ENCODE measurements at regions not wholly inside any gene's neighbourhood (a gene's known extent, or its start where the extent isn't known, plus 50 kb on each side); places are given as distances from the start of the nearest gene placed in this dataset.

DNA sequence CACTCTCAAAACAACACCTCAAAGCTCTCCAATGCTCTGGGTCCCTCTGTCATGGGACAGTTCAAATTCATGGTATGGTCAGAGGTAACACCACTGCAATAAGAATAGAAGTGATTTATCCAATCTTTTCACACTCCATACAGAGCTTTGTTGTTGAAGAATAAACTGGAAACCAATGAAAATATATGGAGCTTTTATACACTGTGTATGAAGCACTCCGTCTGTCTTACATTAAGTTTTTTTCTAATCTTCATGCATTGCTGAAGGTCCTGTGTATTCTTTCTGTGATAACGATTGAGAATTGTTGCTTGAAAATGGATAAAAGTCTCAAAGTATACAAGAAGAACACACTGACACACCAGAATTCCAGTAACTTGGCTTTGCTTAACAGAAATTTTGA lies 603.7 kb upstream of the LUZP2 start:
- H3K27ac Mint-ChIP-seq, result no peak overlapping the region
- peaks cover 7% of the 10 kb centered on the region for H3K9me3 Mint-ChIP-seq
- no peak for DNase-seq (ENCODE audit: low spot score in 2 of 2, unreplicated experiment in 2 of 2)
- H3K4me3 Mint-ChIP-seq, result no peak overlapping the region
- peaks cover 6% of the 10 kb centered on the region for H3K4me1 Mint-ChIP-seq
- no peaks in the 10 kb centered on the region for H3K27me3 Mint-ChIP-seq (ENCODE audit: low read depth)
- H3K36me3 Mint-ChIP-seq, result no peaks in the 10 kb centered on the region
- TF ChIP-seq, protein P1, sequence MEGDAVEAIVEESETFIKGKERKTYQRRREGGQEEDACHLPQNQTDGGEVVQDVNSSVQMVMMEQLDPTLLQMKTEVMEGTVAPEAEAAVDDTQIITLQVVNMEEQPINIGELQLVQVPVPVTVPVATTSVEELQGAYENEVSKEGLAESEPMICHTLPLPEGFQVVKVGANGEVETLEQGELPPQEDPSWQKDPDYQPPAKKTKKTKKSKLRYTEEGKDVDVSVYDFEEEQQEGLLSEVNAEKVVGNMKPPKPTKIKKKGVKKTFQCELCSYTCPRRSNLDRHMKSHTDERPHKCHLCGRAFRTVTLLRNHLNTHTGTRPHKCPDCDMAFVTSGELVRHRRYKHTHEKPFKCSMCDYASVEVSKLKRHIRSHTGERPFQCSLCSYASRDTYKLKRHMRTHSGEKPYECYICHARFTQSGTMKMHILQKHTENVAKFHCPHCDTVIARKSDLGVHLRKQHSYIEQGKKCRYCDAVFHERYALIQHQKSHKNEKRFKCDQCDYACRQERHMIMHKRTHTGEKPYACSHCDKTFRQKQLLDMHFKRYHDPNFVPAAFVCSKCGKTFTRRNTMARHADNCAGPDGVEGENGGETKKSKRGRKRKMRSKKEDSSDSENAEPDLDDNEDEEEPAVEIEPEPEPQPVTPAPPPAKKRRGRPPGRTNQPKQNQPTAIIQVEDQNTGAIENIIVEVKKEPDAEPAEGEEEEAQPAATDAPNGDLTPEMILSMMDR (IDR thresholded peaks at IDR 0.05; ENCODE audit: unreplicated experiment), result no peak

DNA sequence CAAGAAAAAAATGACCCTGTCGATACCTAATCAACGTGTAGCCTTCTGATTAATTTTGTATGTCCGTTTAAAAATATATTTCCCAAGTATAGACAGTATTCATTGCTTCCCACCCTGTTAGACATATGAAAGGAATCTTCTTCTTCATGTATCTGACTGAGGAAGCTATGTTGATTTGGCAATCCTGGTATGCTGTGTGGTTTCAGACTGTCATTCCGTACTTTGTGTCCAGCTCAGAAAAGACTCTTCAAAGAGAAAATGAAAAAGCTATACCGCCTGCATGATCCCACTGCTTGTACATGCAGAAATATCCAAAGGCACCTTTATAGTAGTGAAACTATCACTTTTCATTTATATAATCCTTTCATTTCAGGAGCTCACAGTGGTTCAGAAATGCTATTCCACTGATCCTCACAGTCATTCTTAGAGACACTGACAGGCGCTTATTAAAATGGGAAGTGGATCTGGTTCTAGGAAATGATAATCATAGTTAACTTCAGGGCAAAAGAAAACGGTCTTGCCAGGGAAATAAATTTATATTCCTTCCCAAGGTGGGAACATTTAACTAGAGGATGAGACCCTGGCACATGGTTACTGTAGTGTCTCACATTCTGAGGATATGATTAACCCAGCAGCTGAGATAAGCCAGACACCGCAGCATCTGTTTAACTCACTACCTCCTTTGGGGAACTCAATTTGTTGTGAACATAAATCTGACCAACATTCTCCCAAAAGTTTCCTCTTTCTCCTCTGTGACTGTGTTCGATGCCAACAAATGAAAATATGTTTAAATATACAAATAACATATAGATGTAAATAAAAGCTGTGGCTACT lies 599.2 kb upstream of the LUZP2 start:
- Mint-ChIP-seq H3K9me3 (peaks cover 12% of the 10 kb centered on the region), H3K4me3 (no peak overlapping the region), H3K36me3 (no peaks in the 10 kb centered on the region), H3K27me3 (ENCODE audit: low read depth) (no peaks in the 10 kb centered on the region), H3K4me1 (peaks cover 6% of the 10 kb centered on the region), H3K27ac (no peak overlapping the region)
- DNase-seq (ENCODE audit: low spot score in 2 of 2, unreplicated experiment in 2 of 2), result no peak
- TF ChIP-seq, protein P1 (IDR thresholded peaks at IDR 0.05; ENCODE audit: unreplicated experiment), result no peak

DNA sequence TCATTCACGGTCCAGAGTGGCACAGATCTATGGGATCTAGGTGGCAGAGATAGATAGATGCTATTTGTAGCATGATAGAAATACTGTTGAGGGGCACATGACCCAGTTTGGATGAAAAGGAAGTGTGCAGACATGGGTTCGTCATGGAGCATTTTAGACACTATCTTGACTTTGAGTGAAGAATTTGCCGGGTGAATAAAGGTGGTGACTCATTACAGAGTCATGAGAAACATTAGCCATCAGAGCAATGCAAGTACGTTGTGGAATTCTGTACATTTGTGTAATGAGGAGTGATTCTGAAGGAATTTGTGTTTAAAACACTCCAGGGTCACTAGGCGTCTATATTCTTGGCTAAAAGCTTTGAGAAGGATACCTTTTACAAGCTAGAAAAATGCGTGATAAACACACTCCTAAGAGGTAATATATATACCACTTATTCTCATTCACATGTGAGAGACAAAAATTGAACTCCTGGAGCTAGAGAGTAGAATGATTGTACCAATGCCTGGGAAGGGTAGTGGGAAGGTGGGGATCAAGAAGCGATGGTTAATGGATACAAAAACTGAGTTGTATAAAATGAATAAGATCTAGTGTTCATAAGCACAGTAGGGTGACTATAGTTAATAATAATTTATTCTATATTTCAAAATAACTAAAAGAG lies 593.7 kb upstream of the LUZP2 start:
- H3K27ac Mint-ChIP-seq, result peak overlapping the region; percentile 51
- DNase-seq (ENCODE audit: low spot score in 2 of 2, unreplicated experiment in 2 of 2), result no peak
- peaks cover 6% of the 10 kb centered on the region for H3K4me1 Mint-ChIP-seq
- H3K36me3 Mint-ChIP-seq, result no peaks in the 10 kb centered on the region
- H3K27me3 Mint-ChIP-seq (ENCODE audit: low read depth), result no peaks in the 10 kb centered on the region
- H3K9me3 Mint-ChIP-seq, result peaks cover 9% of the 10 kb centered on the region
- TF ChIP-seq, protein P1 (IDR thresholded peaks at IDR 0.05; ENCODE audit: unreplicated experiment), result no peak
- H3K4me3 Mint-ChIP-seq, result no peak overlapping the region

DNA sequence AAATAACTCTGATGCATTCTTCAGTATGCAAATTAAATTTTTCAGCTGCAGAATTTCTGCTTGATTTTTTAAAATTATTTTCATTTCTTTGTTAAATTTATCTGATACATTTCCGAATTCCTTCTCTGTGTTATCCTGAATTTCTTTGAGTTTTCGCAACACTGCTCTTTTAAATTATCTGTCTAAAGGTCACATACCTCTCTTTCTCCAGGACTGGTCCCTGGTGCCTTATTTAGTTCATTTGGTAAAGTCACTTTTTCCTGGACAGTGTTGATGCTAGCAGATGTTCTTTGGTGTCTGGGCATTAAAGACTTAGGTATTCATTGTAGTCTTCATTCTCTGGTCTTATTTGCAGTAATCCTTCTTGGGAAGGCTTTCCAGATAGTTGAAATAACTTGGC lies 577.4 kb upstream of the LUZP2 start:
- DNase-seq (ENCODE audit: low spot score in 2 of 2, unreplicated experiment in 2 of 2), result no peak
- Mint-ChIP-seq H3K4me1 (peaks cover 2% of the 10 kb centered on the region), H3K4me3 (no peak overlapping the region), H3K27ac (no peak overlapping the region), H3K9me3 (peaks cover 23% of the 10 kb centered on the region), H3K36me3 (no peaks in the 10 kb centered on the region), H3K27me3 (ENCODE audit: low read depth) (no peaks in the 10 kb centered on the region)
- TF ChIP-seq, protein P1 (IDR thresholded peaks at IDR 0.05; ENCODE audit: unreplicated experiment), result no peak

DNA sequence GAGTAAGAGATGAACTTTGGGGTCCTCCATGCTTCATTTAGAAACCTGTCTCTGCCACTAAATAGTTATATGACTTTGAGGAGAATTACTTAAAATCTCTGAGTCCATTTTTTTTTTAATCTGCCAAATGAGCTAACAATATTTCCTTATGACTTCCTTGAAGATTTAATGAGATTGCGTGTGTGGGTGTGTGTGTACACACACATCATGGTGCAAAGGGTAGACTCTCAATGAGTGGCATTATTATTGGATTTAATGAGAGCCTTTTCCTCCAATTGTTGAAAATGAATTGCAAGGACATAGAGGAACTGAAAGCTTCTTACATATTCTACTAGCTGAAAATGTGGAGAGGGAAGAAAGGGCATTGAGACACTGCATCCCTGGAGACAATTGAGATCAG lies 573.5 kb upstream of the LUZP2 start:
- H3K9me3 Mint-ChIP-seq, result no peaks in the 10 kb centered on the region
- no peaks in the 10 kb centered on the region for H3K27me3 Mint-ChIP-seq (ENCODE audit: low read depth)
- H3K27ac Mint-ChIP-seq, result no peak overlapping the region
- DNase-seq (ENCODE audit: low spot score in 2 of 2, unreplicated experiment in 2 of 2), result no peak
- no peaks in the 10 kb centered on the region for H3K36me3 Mint-ChIP-seq
- TF ChIP-seq, protein P1 (IDR thresholded peaks at IDR 0.05; ENCODE audit: unreplicated experiment), result no peak
- peaks cover 2% of the 10 kb centered on the region for H3K4me1 Mint-ChIP-seq
- no peak overlapping the region for H3K4me3 Mint-ChIP-seq
